SKM-1 treated with dmso at 0.1 percent for 144 hours (cell line): ENCODE measurements at regions not wholly inside any gene's neighbourhood (a gene's known extent, or its start where the extent isn't known, plus 50 kb on each side); places are given as distances from the start of the nearest gene placed in this dataset.
"Not testable (repeated sequence)": the region's sequence is repeated elsewhere in the genome, so short reads cannot be mapped to it uniquely, and the experiment has no call there.

ENCODE experiments used
- DNase-seq: peaks from one replicate; lab custom pipeline; 2025; ENCODE audit not compliant: unreplicated experiment; lab: John Stamatoyannopoulos, UW

DNA sequence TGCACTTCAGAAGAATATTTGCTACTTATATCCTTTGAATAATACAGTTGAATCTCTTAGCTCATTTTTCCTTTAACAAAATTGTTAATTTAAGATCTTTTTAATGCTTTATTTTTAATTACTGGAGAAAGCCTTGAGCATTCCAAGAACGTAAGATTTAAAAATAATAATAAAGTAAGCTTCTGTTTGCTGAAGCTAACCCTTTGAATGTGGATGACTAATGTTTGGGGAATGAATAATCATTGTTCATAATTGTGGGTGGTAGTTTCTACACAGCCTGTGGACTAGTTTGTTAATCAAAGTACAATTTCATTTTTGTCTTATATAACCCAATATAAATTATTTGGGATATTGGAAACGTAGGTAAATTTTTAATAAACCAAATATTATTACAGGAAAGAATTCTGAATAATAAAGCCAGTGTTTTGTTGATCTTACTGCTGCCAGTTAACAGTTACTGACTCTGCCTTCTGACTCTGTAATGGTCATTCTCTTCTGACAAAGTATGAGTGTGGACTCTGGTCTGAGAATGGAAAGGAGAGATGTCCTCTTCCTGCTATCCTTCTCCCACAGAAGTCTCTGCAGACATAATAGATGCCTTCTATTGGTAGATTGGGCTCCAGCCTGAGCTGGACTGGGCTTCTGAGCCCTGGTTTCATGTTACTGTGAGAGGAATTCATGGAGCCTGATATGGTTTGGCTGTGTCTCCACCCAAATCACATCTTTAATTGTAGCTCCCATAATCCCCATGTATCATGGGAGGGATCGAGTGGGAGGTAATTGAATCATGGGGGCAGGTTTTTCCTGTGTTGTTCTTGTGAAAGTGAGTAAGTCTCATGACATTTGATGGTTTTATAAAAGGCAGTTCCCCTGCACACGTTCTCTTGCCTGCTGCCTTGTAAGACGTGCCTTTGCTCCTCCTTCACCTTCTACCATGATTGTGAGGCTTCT, 292.7 kb upstream of the SLC39A10 start:
- no peak for DNase-seq

DNA sequence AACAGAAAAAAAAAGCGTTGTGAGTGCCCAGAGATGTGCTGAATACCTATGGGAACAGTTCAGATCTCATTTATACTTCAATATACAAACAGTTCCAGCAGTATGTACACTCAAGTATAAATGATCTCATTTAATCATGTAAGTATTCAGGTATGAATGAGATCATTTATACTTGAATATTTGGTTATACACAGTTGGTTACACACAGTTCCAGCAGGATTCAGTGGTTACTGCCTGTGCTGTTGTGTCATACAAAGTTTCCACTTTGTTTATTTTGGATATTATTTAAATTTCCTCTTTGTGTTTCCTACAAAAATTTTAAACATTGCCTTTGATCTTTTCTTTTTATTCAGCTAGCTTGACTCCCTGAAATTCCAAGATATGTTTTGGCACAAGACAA, 293.5 kb upstream of the SLC39A10 start:
- no peak for DNase-seq

DNA sequence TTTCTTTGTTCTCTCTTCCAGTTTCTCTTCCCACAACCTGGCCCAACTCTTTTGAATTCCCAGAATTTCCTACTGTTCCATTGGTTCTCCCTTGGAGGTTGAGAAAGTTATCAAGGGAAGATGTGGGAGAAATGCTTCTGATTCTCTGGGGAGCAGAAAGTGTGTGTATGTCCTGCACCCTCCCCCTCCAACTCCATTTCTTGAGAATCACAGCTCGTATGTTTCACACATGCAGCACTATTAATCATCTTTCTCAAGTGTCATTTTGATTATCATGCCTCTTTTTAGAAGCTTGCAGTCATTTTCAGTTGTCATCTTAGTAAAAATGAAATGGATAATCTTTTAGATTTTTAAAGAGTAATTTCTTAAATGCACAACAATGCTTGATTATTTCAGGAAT, 296.8 kb upstream of the SLC39A10 start:
- DNase-seq = no peak

DNA sequence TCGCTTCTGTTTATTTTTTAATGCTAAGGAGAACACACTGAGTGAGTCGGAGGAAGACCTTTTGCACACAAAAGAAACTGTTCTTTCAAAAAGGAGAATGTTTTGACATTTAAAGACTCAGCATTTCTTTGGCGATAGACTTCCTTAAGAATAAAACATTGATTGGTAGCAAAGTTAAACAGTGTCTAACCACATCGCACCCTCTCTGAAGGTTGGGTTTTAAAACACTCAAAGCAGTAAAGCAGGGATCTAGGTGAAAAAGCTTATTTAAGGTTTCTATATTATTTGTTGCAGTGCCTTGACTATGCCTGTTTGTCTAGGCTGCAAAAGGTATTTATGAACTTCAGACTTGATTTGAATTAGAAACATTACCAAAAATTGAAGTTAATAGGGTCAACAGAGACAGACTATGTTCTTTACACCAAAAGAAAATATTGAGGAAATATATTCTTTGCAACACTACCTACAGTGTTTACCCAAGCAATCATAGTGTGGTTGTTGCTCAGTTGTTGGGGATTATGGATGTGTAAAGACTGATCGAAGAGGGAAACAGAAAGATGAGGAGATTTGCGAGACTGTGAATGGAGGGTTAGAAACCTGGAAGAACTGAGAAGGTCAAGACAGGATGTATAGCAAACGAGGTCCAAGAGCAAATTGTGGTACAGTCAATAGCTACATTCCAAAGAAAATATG, 297.8 kb upstream of the SLC39A10 start:
- no peak for DNase-seq

DNA sequence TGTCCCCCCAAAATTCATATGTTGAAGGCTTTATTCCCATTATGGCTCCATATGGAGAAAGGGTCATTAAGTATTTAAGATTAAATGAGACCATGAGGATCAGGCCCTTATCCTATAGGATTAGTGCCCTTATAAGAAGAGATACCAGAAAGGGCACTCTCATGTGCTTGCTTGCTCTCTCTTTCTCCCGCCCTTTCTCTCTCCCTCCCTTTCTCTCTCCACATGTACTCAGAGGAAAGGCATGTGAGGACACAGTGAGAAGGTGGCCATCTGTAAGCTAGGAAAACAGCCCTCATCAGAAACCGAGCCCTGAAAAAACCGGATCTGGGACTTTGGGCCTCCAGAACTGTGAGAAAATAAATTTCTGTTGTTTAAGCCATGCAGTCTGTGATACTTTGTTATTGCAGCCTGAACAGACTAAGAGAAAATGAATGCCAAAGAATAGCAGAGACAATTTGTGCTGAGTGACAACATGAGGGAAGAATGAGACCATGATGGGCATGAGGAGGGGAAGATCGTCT, 300.0 kb upstream of the SLC39A10 start:
- DNase-seq = no peak

DNA sequence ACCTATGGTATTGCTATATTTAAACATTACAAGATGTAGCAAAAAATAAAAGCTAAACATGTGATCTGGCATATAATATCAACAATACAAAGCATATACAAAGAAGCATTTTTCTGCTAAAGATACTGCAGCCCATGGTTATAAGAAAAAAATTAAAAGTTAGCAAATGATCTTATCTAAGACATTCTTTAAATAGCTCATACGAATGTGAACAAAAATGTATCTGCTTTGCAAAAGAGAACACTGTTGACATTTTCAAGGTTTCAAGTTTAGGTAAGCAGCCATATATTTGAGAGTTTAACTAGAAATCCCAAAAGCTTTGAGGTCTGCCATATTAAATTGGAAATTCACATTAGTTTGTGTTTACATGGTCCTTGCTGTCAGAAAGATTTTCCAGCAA, 301.0 kb upstream of the SLC39A10 start:
- DNase-seq = no peak

DNA sequence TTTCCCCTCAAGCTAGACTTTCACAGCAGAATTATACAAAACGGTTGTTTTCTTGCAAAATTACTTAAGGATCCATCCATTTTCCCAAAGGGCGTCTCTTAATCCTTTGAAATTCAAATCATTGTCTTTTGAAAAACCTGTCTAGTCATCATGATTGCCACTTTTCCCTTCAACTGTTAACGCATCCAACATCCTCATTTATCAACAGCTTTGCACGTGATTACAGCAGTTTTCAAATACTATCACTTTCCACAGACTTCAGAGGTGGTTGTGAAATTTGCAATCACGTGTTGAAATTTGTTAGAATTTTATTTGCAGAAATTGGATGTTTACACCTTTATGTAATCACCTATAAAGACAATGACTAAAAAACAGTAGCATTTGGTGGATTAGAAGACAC, 304.4 kb upstream of the SLC39A10 start:
- DNase-seq = no peak

DNA sequence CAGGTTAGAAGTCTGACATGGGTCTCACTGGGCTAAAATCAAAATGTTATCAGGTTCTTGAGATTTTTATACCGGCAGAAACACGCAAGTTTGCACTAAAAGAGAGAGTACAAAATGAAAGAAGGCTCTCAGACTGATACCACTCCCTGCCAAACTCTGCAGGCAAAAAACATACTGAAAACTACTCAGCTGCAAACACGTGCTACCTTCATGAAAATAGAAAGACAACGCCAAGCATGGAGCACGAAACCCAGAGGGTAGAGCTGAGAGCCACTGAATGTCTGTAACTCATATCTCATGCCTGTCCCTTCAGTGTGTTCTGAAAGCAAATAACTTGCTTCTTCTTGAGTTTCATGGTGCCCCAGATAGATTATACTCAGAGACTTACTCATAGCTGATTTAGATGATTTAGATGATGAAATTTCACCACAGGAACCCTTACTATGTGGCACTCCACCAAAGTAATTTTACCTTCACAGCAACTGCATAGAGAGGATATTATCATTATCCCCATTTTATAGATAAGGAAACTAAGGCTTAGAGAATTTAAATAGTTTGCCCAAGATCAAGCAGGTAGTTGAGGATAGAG, 313.0 kb upstream of the SLC39A10 start:
- no peak for DNase-seq

DNA sequence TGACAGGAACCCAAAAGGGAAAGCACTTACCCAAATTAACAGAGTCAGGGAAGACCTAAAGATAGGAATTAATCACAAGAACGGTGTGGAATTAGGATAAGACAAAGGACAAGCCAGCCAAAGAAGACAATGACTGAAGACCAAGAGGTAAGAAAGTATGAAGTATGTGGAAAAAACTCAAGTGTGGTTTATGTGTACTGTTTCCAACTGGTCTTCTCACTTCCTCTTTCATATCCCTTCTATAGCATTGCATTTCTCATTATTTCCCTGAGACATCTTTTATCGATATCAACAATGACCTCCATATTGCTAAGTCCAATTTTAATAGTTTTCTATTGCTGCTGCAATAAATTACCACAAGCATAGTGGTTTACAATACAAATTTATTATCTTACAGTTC, 313.5 kb upstream of the SLC39A10 start:
- DNase-seq = no peak

DNA sequence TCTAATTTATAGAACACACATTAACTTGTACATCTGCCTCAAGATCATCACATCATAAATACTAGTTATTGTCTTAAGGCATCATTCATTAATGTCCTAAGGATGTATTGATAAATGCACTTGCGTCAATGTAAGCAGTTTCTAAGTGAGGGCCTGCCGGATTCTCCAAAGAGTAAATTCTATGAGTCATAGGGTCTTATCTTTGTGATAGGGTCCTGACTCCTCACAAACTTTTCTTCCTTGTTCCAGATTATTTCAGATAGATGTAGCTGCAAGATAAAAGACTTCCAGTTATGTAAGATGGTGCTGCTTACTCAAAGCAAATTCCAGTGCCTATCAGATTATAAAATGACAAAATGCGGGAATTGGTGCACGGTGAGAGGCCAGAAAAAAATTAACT, 315.0 kb upstream of the SLC39A10 start:
- DNase-seq = no peak

DNA sequence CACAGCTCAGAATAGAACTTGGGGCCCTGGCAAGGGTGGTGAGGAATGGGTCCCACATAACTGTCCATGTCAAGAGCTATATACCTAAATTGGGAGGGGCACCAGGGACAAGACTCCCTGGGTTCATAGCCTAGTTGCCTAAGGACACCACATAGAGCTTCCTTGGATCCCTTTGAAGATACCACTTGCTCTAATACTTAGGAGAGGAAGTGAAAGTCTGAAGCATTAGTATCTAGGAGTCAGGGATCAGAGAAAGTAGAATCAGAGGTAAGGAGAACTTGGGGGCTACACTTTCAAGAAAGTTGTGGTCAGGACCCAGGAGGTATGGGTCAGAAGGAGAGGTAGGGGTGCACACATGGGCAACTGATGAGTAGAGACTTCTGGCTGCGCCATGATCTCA, 318.2 kb upstream of the SLC39A10 start:
- no peak for DNase-seq

DNA sequence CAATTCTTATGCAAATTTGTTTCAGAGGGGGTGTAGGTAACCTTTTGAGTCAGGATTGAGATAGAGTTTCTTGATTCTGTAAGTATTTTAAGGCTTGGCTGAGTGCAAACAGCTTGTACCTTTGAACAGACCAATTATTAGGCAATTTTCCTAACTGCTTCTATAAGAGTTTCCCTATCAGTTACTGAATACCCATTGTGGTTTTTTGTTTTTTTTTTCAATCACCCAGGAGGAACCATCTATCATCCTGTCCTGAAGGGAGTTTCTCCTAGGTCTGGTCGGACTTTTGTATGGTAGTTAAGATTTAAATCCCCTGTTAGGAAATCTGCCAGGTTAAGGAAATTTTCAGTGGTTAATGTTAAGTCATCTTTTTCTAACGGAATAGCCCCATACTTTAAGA, 319.4 kb upstream of the SLC39A10 start:
- no peak for DNase-seq

DNA sequence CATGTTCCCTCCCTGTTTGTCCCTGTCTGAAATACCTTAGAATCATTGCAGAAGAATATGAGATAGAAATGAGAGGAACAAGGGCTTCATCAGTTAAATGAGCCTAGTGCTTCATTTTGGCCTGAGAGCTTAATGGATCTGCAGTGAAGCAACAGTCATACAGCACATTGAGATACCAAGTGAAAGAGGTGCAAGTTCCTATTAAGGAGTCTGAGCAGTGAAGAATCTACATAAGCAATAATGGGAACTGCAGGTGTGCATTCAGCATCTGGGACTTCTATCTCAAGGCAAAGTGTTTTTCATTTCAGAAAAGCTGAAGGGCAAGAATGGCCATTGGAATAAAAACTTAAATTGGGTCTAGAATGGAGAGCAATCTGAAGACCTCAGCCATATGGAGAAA, 323.2 kb upstream of the SLC39A10 start:
- no peak for DNase-seq

DNA sequence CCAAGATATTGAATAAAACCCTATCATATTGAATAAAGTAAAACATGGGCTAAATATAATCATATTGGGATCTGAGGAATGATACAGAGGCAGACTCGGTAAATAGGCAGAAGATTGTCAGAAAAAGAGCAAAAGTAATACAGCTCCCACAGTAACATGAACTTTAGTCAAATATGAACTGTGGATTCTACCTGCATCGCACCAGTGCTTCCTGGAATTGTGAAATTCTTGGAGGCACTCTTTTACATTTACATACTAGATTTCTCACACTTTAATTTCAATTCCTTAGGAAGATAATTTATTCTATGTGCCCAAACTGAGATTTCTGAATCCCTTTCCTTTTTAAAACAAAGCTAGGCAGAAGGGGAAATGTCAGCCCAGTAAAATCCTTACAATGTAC, 325.1 kb upstream of the SLC39A10 start:
- DNase-seq = no peak

DNA sequence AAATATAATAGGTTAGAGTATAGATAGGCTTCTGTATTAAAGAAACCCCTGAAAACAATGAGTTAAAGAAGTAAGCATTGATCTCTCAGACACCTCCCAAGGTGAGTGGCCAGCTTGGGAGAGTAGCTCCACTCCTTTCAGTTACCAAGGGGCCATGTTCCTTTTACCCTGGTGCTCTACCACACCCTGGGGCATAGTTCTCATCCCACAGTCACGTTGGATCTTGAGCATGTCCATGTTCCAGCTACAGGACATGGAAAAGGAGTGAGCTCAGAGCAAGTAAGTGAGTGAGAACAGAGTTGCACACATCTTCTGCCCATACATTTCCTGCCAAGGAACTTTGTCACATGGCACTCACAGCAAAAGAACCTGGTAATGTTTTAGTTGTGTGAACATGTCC, 325.9 kb upstream of the SLC39A10 start:
- no peak for DNase-seq

DNA sequence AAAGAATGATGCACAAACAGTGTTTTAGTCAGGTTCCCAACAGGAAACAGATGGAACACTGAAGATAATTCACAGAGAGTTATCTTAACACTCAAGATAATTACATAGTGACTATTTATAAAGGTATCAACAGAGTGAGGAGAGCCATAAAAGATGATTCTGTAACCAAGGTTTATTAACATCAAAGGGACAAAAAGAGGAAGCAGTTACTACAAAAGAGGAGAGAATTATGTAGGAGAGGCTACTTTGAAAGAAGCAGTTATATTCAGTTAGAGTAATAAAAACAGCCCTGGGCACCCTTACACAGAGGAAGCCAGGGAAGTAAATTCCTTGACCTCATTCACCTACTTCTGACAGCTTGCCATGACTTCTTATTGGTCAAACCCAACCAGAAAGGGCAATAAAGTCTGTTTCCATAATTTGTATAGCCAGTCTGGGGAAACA, 326.5 kb upstream of the SLC39A10 start:
- DNase-seq = no peak

DNA sequence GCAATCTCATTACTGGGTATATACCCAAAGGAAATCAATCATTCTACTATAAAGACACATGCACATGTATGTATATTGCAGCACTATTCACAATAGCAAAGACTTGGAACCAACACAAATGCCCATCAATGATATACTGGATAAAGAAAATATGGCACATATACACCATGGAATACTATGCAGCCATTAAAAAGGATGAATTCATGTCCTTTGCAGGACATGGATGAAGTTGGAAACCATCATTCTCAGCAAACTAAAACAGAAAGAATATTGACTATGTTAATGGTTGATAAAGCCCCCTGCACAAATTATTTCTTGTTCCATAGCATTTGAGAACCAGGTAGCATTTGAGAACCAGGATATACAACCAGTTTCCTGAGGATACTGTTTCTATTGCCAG, 327.2 kb upstream of the SLC39A10 start:
- DNase-seq = not testable (repeated sequence)

DNA sequence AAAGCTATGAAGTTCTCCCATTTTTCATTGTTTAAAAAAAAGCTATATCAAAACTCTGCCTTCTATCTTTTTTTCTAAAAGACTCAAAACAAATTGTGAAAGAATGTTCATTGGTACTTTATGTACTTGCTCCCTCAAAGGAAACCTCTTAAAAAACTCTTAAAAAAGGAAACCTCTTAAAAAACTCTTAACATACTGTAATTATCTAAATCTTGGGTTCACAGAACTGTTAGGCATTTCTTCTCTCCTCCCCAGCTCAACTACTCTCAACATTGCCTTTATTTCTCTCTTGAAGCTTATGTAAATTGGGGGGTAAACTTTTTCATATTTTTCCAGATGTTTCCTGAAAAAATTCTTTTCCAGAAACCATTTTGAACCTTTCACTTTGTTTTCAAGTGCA, 330.5 kb upstream of the SLC39A10 start:
- no peak for DNase-seq

DNA sequence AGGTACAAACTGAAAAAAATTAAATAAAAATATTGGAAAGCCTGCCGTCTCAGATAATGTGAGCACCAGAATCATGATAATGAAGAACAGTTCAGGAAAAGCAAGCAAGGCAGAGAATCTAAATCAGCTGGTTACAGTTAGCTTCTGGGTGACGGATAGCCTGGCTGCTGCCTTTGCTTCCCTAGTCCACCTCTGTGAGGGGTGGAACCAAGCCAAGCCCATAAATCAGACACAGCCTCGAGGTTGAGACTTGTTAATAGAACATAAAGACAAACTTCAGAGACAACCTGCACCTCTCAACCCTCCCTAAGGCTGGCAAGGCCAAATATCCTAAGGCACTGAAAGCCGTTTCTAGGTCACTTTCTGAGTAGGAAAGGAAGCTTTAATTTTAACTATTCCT, 334.7 kb upstream of the SLC39A10 start:
- DNase-seq = no peak

DNA sequence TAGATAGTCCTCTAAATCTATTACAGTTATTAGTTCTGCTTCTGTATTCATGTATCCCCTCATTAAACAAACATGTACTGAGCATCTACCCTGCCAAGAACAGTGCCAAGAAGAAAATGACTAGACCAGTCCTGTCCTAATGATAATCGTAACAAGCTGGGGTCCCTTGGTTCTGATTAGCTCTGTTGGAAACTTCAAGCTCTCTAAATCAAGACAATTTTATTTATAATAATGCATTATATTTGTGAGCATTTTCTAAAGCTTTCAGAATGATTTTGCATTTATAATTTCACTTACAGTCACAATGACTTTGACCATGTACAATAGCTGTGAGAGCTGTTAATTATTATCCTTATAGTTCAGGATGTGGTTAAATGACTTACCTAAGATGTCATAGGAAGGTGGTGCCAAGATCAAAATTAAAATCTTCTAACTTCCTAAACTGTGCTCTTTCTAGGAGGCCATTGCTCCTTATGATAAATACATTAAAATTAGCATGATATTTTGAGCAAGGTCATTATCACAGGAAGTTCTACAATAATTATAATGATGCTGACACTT, 336.5 kb upstream of the SLC39A10 start:
- no peak for DNase-seq
